Fibroblast of pulmonary artery (primary cell): ENCODE measurements at regions not wholly inside any gene's neighbourhood (a gene's known extent, or its start where the extent isn't known, plus 50 kb on each side); places are given as distances from the start of the nearest gene placed in this dataset.

ENCODE experiments used
- DNase-seq: peaks from one replicate; pipeline ENCODE4 v3.0.0-alpha.2; 2010; ENCODE audit warnings: low read depth
- H3K4me3 ChIP-seq: replicated peaks from 2 replicates; pipeline ENCODE4 v1.5.1; 2011; ENCODE audit warnings: low read depth, mild to moderate bottlenecking, control low read depth, low read length, moderate library complexity
- CTCF ChIP-seq: IDR thresholded peaks from 2 replicates; pipeline ENCODE4 v1.5.1; 2011; ENCODE audit warnings: mild to moderate bottlenecking, control low read depth, low read length, inconsistent platforms; ENCODE audit errors: missing control alignments

GRCh38 chr3:31409866-31410265, 122.9 kb upstream of the STT3B start:
- no peak overlapping the region for H3K4me3 ChIP-seq
- TF ChIP-seq CTCF: no peak
- DNase-seq: no peak

- no peak for TF ChIP-seq CTCF
- H3K4me3 ChIP-seq: no peak overlapping the region
- DNase-seq: no peak
These were observed 122.3 kb upstream of the STT3B start for GRCh38 chr3:31410411-31410810.

GRCh38 chr3:31412832-31413231, 119.9 kb upstream of the STT3B start:
- DNase-seq: no peak
- H3K4me3 ChIP-seq: no peak overlapping the region
- no peak for TF ChIP-seq CTCF

GRCh38 chr3:31413515-31413914, 119.2 kb upstream of the STT3B start:
- TF ChIP-seq CTCF: no peak
- DNase-seq: no peak
- no peak overlapping the region for H3K4me3 ChIP-seq

- DNase-seq: no peak
- no peak overlapping the region for H3K4me3 ChIP-seq
- TF ChIP-seq CTCF: no peak
These were observed 115.7 kb upstream of the STT3B start for GRCh38 chr3:31416980-31417379.

- no peak for TF ChIP-seq CTCF
- no peak overlapping the region for H3K4me3 ChIP-seq
- DNase-seq: no peak
These were observed 115.2 kb upstream of the STT3B start for GRCh38 chr3:31417486-31417885.

- no peak for DNase-seq
- H3K4me3 ChIP-seq: no peak overlapping the region
- TF ChIP-seq CTCF: no peak
These were observed 112.4 kb upstream of the STT3B start for GRCh38 chr3:31420311-31420710.
